WI38 (cell line): ENCODE measurements at regions not wholly inside any gene's neighbourhood (a gene's known extent, or its start where the extent isn't known, plus 50 kb on each side); places are given as distances from the start of the nearest gene placed in this dataset.
"Not testable (repeated sequence)": the region's sequence is repeated elsewhere in the genome, so short reads cannot be mapped to it uniquely, and the experiment has no call there.

Source experiments
- H3K4me3 ChIP-seq: 2 replicates; pipeline ENCODE4 v1.5.1; 2011; ENCODE audit warnings: low read depth, mild to moderate bottlenecking, control low read depth, low read length
- TF ChIP-seq, protein P1 (sequence below): IDR thresholded peaks from 2 replicates; pipeline ENCODE4 v1.5.1; 2012; ENCODE audit warnings: low read depth, mild to moderate bottlenecking, control low read depth, low read length

DNA sequence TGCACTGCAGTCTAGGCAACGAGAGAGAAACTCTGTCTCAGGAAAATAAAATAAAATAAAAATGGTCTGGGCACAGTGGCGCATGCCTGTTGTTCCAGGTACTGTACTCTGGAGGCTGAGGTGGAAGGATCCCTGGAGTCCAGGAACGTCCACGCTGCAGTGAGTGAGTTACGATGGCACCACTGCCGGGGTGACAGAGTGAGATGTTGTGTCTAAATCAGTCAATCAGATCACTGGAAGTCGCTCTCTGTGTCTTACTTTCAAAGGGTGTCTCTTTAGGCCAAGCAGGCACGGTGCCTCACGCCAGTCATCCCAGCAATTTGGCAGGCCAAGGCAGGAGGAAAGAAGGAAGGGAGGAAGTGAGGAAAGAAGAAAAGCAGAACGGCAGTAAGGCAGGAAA, 112.2 kb upstream of the ANKRD30BL start:
- H3K4me3 ChIP-seq: no peak overlapping the region
- TF ChIP-seq, protein P1, sequence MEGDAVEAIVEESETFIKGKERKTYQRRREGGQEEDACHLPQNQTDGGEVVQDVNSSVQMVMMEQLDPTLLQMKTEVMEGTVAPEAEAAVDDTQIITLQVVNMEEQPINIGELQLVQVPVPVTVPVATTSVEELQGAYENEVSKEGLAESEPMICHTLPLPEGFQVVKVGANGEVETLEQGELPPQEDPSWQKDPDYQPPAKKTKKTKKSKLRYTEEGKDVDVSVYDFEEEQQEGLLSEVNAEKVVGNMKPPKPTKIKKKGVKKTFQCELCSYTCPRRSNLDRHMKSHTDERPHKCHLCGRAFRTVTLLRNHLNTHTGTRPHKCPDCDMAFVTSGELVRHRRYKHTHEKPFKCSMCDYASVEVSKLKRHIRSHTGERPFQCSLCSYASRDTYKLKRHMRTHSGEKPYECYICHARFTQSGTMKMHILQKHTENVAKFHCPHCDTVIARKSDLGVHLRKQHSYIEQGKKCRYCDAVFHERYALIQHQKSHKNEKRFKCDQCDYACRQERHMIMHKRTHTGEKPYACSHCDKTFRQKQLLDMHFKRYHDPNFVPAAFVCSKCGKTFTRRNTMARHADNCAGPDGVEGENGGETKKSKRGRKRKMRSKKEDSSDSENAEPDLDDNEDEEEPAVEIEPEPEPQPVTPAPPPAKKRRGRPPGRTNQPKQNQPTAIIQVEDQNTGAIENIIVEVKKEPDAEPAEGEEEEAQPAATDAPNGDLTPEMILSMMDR: no peak

DNA sequence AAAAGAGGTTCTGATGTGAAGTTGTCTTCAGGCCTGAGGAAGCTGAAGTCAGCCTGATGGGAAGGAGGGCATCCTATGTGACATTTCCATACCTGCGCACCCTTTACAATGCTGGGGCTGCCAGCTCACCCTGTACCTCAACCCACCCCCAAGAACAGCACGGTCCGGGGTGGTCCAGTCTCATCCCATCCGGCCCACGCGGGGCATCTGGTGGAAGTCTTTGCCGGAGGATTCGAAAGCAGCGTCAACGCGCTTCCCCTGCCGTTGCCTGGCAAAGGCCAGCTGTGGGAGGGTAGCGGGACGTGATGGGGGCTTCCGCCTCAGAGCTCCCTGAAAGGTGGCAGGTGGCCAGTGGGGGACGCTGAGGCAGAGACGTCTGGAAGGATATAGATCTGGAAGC, 113.6 kb upstream of the ANKRD30BL start:
- TF ChIP-seq, protein P1: no peak
- no peak overlapping the region for H3K4me3 ChIP-seq

DNA sequence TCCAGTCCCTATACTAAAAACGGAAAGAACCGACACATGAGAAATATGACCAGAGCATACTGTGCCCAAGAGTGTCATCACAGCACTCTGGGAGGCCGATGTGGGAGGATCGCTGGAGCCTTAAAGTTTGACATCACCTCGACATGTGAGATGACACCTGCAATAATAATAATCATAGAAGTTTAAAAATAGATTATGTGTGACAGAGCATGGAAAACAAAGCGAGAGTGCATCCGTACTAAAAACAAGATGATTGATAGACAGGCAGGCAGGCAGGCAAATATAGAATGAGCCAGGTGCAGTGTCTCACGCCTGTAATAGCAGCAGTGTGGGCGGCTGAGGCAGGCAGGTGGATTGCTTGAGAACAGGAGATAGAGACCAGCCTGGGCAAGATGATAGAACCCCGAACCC, 114.8 kb upstream of the ANKRD30BL start:
- H3K4me3 ChIP-seq: no peak overlapping the region
- TF ChIP-seq, protein P1: no peak

DNA sequence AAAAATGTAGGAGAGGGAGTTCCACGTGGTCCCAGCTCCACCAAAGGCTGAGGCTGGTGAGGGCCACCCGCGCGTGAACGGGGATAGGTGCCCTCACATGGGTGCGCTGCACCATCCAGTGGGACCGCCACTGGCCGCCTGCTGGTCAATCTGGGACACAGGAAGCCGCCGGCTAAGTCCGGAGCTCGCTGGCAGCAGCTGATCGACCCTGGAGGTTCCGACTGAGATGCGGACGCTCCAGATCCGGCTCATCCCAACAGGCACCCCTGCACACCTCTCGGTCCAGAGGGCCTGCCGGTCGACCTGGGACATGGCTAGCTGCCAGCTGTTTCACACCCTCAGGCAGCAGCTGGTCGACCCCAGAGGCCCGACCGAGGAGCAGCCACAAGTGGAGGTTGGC, 116.5 kb upstream of the ANKRD30BL start:
- H3K4me3 ChIP-seq: no peak overlapping the region
- TF ChIP-seq, protein P1: no peak

DNA sequence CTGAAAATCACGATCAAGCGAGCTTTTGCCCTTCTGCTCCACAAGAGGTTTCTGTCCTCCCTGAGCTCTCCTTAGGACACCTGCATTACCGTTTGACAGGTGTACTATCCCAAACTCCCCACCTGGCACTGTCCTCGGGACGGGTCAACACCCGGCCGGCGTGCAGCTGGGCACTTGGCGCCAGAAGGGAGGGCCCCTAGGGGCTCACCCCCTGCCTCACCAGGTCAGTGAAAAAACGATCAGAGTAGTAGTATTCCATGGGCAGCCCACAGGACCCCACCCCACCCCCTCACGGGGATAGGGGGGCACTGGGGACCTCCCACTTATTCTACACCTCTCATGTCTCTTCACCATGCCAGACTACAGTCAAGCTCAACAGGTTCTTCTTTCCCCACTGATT, 117.6 kb upstream of the ANKRD30BL start:
- TF ChIP-seq, protein P1: no peak
- H3K4me3 ChIP-seq: no peak overlapping the region

DNA sequence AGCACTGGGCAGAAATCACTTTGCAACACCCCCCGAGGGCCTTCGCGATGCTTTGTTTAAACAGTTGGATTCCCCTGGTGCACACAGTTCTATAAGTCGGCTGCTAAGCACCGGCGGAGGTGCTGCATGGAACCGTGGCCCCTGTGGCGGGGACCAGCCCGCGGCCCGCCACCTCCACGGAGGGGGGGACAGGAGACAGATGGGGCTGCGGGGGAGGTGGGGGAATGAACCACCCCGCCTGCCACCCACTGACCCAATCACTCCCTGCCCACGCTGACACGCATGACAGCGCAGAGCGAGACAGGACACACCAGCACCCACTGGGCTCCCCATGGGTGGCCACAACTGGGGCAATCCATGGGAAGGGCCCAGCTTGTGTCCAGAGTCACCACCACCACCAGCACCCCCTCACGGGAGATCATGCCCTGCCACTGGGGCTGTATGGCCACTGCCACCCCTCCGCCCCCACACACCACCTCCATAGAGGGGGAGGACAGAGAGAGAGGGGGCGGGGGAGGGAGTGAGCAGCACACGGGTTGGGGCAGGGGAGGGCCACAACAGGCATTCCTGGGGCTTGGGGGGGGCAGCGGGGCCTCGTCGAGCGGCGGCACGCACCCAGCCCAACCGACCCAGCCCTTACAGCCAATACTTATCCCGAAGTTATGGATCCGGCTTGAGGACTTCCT, 118.3 kb upstream of the ANKRD30BL start:
- TF ChIP-seq, protein P1: no peak
- H3K4me3 ChIP-seq: no peak overlapping the region

DNA sequence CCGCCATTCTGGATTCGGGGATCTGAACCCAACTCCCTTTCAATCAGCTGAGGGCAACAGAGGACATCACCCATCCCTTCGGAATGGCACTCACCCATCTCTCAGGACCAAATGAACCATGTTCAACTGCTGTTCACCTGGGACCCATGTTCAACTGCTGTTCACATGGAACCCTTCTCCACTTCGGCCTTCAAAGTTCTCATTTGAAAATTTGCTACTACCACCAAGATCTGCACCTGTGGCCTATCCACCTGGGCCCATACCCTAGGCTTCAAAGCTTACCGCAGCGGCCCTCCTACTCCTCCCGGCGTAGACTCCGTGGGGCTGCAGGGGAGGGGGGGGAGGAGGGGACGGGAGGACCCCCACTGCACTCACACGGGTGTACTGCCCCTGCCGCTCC, 119.2 kb upstream of the ANKRD30BL start:
- no peak overlapping the region for H3K4me3 ChIP-seq
- TF ChIP-seq, protein P1: no peak

DNA sequence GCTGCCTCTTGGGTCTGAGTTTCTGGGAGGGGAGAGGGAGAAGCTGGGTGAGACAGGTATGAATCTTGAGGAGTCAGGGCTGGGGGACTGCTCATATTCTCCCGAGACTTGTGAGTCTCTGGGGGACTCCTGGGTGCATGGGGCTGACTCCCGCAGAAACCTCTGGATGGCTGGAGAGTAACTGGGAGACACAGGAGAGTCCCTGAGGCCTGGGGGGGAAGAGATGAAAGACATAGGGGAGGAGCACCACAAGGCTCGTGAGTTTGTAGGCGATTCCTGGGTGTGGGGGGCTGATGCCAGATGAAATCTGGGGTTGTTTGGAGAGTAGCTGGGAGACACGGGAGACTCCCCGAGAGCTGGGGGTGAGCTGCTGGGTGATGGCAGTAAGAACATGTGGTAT, 120.4 kb upstream of the ANKRD30BL start:
- not testable (repeated sequence) for H3K4me3 ChIP-seq
